NCI-H2196 (cell line): ENCODE measurements at regions not wholly inside any gene's neighbourhood (a gene's known extent, or its start where the extent isn't known, plus 50 kb on each side); places are given as distances from the start of the nearest gene placed in this dataset.

ENCODE experiments used
- DNase-seq: peaks from one replicate; lab custom pipeline; 2025; ENCODE audit not compliant: unreplicated experiment; lab: John Stamatoyannopoulos, UW

DNA sequence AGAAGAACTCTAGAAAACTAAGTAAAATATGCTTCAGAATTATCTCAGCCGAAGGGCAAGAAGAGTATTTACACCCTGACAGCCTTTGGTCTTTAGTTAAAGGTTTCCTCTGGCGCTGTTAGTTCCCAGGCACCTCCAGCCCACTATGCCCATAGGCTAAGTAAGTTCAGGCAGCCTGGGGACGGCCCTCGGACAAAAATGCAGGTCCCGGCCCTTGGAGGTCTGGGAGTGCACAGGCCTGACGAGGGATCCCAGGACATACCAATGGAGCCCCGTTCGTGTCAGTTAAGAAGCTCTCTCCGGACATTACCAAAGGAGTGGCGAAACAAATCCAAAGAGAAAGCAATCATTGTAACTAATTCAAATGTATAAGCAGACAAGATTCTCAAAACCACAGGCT lies 311.8 kb downstream of the CD83 start:
- no peak for DNase-seq

DNA sequence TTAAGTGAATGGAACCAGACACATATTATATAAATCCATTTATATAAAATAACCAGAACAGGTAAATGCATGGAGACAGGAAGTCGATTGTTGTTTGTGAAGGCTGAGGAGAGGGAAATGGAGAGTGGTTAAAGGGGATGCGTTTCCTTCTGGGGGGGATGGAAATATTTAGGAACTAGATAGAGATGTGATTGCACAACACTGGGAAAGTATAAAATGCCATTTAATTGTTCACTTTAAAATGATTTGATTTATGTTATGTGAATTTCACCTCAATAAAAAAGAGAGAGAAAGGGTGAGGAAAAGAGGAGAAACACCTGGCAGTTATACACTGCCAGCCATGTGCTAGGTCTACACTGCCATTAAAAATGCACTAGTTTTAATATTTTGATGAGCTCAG lies 312.6 kb downstream of the CD83 start:
- no peak for DNase-seq

DNA sequence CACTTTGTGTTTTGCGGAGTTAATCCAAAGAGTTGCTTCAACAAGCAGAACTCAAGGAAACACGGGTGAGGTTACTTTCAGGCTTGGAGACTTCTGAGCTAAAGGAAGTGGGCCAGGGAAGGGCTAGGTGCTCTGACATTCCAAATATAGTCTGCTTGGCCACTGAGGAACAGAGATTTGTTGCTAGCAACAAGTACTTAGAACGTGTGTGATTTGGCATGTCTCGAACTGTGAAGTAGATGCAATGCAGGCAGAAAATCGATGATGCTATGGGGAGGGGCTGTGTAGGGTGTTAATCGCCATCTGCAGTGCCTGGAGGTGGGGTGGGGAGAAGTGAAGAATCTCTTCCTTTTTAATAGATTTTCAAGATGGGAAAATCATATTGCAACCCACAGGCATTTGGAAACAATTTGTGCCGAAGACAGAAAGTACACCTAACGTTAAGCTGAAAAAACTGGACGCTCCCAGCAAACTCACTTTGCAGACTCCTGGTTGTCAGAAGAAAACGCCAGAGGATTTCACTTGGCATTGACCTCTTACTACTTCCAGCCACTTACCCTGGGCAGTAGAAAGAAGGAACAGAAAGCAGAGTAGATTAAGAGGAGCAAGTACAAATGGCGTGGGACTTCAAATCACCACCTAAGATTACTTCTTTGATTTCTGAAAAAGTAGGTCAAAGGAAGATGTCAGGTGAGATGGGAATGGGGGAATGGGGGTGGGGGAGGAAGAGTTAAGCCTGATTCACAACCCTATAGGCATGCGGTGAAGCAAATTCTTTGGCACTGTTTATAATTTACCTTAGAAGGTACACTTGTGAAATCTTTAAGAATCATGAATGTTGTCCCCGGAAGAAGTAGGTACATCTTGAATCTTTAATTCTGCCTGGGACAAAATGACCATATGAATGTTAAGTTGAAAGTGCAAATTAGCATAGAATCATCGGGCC lies 314.1 kb downstream of the CD83 start:
- no peak for DNase-seq

DNA sequence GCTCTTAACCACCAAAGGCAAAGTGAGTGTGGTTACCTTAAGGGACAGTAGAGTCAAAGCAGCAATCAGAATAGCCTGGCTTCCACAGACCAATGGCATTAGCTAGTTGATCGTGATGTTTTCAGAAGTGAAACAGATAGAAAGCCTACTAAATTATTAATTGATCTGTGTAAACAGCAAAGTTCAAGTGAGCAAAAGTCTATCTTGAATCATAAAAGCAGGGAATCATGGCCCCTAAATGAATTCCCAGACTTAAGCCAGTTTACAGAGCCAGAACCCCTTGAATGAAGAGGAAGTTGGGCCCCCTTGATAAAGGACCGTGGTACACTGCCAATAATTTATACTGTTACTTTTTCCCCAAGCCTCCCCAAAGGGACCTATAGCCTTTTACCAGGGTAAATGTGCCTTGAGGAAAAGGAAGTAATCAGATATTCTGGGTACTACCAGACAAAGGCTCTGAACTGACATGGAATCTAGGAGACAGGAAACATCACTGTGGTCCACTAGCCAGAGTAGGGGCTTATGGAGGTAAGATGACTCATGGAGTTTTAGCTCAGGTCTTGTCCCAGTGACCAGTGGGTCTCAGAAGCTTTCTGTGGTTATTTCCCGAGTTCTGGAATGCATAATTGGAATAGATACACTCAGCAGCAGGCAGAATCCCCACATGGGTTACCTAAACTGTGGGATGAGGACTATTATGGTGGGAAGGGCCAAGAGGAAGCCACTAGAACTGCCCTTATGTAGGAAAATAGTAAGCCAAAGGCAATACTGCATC lies 317.5 kb downstream of the CD83 start:
- no peak for DNase-seq

DNA sequence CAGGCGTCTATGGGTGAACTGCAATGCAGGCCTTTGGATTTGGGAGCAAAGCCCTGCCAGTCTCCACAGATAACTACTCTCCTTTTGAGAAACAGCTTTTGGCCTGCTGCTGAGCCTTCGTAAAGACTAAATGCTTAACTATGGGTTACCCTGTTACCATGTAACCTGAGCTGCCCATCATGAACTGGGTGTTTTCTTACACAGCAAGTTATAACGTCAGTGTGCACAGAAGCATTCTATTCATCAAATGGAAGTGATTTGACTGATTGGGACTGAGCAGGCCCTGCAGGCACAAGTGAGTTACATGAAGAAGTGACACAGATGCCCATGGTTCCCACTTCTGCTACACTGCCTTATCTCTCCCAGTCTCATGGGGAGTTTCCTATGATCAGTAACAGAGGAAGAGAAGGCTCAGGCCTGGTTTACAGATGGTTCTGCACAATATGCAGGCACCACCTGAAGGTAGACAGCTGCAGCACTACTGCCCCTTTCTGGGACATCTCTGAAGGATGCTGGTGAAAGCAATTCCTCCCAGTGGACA lies 319.1 kb downstream of the CD83 start:
- DNase-seq: no peak

DNA sequence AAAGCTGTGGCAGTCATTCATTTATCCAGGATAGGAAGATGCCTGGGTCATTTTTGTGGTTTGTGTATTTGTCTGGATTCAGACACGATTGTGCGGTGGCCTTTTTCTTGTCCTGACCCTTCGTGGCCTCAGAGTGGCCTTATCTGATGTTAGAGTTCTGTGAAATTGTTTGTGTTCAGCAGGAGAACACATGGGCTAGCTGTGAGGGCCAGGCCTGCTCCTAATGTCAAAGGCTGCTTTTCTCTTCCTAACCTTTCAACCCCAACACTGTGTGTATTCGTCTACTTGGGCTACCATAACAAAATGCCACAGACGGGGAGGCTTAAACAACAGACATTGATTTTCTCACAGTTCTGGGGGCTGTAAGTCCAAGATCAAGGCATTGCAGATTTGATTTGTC lies 321.8 kb downstream of the CD83 start:
- DNase-seq: no peak

DNA sequence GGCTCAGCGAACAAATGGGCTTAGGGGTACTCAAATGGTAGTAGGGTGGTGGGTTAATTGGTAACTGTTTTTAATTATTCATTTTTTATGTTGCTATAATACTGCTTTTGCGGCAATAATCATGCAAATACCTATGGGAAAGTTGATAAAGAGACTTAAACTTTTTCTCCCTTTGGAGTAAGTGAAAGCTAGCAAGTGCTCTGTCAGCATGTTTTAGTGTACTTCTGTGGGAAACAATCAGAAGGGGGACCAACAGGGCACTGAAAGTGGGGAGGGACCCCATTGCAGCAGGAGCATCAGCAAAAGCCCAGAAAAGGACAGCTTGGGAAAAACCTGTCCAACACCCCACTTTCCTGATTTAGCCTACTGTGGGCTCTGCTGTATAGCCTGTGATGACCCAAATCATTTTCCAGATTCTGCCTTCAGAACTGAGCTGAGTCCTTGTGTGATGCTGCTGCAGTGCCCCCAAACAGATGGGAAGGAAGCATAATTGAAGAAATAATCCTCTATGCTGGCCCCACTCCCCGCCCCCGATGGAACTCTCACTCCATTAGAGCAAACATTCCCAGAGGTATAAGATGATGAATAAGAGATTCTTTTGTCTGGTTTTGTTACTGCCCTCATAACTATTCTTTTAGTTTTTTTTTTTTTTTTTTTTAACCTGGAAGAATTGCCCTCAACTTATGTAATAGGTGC lies 322.8 kb downstream of the CD83 start:
- no peak for DNase-seq

DNA sequence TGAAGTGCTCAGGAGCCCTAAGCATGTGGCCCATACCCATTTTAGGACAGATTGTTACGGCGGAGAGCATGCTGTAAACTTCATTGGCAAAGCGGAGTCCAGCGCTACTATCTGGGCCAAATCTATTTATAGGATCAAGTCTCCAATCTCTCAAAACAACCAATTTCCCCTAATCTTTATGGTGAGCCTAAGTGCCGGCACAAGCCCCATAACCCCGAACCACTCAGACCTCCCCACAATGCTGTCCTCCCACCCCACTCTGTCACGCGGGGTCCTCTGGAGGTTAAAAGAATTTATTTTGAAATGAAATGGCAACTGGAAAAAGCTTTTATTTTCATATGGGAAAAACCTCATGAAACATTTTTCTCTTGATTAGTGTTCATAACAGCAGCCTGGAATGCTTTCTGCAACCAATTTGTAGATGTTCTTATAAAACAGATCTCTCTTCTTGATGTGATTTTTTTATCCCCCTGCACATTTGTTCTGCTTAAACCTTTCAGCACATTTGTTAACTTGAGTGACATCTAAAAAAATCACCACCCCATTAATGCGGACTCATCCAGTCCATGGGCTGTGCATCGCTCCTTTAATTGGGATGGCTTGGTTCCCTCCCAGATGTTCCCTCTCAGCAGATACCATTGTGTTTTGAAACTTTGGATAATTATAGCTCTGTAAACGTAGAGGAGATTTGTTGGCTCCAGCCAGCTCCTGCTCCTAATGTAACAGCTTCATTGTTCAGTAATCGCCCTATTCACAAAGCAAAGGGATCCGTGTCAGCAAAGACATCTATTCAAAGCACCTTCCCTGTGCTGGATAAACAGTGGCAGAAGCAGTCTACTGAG lies 323.6 kb downstream of the CD83 start:
- DNase-seq: no peak

DNA sequence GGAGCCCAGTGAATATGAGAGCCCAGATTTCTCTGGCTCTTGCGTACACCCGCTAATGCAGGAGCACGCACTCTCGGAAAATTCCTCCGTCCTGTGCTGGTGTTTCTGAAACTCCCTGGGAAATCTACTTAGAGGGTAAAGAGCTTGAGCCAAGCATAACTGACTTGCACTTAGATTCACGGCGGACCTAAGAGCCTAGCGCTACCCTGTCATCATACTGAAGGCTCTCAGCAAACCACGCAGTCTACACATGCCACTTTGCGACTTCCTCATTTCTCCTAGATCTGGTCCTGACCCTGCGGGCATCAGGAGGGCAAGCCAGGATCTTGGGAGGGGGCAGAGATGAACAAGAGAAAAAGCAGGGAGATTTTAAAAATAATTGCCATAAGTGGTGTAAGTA lies 324.7 kb downstream of the CD83 start:
- no peak for DNase-seq

DNA sequence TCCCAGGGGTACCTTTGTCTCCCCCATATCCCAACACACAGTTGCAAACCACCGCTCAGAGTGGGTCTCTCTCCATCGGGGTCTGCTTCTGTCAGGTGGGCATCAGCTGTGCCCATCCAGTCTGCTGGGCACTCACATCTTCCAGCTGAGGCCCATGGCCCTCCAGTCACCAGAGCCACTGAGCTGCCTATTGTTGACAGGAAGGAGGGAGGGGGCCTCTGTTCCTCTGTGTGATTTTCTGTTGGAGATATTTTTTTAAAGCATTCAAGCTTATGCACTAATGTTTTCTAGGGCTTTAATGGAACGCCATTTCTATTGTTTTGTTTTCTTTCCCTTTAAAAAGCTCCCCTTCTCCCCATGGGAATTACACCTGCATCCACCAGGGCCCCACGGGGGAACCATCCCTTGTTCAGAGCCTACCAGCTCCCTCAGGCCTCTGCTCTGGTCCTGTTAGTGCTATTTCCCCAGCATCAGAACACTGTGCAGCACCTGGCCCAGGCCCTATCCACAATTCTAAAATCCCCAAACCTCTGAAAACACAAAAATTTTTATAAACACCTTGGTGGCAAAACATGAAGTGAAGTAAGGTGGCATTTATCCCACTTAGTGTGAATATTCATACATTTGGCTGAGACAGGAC lies 326.2 kb downstream of the CD83 start:
- DNase-seq: no peak

DNA sequence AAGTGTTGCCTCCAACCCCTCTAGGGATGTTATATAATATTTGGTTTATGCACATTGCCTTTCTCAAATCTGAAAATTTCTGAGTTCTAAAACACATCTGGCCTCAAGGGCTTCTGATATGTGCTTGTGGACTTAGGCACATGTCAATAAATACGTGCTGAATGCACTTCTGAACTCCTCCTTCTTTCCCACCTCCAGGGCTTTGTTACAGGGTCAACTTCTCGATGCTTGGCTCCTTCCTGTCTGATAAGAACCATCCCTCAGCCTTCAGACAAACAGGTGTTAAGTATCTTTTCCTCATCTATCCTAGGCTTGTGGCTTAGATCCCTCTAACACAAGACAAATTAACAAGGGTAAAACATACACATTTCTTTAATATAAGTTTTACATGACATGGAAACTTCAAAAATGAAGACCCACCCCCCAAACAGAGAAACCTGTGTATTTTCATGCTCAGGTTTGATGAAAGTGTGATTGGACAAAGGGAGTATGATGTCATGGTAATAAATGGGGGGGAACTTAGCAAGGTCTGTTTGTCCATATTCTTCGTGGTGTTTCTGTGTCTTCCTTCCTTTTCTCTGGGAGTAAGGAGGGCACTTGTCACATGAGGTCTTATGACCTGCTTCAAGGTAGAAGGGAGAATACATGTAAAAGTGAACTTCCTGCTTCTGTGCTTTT lies 326.9 kb downstream of the CD83 start:
- DNase-seq: no peak

DNA sequence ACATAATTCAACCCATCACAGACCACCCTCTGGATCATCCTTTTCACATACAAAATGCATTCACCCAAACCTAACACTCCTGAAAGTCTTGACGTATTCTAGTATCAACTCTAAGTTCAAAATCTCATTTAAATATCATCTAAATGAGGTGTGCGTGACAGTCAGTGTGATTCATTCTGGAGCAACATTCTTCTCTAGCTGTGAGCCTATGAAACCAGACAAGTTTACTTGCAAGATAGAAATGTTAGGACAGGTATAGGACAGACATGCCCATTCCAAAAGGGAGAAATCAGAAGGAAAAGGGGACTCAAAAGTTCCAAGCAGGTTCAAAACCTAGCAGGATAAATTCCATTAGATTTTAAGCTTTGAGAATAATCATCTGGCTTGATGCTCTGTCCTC lies 329.7 kb downstream of the CD83 start:
- DNase-seq: no peak

DNA sequence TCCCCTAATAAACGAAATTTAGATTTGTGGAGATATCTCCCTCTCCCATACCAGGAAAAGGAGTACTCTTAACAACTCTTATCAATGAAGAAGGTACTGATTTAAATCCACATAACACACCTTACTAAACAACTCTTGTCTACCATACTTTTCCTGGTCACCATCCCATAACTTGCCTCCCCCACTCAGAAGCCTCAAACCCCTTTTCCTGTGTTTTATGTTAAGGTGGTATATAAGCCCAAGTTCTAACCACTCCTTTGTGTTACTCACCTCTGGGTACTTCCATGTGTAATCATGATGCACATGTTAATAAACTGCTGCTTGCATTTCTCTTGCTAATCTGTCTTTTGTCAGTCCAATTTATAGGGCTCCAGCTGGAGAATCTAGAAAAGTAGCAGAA lies 330.7 kb downstream of the CD83 start:
- no peak for DNase-seq

DNA sequence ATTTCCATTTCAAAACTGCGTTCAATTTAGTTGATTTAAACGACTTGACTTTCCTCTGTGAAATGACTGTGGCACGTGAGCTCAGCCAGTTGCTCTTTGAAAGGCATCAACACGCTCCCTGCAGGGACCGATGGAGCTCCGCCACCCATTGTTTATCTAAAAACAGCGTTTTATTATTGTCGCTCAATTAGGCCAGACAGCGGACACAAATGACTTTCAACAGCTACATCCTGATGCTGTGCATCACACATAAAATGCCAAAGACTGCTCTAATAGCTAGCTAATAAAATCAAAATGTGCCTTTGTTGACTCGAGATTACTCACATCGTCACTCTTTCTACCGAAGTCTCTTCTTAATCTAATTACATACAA lies 332.5 kb downstream of the CD83 start:
- no peak for DNase-seq

DNA sequence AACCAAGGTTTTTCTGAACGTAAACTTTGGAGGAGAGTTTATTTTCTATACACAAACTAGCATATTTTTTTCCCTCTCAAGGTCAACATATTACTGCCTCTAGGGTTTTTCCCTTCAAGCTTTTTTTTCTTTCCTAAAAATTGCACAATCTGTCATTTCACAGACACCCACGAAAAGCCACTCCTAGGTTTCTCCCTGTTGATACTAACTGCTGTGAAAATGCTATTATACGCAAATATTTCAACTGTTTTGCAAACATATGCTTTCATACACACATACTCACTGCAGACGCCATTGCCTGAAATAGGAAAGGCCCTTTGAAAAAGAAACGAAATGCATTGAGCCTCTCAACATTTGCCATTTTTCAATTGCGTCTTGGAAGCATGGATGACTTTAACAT lies 333.0 kb downstream of the CD83 start:
- no peak for DNase-seq

DNA sequence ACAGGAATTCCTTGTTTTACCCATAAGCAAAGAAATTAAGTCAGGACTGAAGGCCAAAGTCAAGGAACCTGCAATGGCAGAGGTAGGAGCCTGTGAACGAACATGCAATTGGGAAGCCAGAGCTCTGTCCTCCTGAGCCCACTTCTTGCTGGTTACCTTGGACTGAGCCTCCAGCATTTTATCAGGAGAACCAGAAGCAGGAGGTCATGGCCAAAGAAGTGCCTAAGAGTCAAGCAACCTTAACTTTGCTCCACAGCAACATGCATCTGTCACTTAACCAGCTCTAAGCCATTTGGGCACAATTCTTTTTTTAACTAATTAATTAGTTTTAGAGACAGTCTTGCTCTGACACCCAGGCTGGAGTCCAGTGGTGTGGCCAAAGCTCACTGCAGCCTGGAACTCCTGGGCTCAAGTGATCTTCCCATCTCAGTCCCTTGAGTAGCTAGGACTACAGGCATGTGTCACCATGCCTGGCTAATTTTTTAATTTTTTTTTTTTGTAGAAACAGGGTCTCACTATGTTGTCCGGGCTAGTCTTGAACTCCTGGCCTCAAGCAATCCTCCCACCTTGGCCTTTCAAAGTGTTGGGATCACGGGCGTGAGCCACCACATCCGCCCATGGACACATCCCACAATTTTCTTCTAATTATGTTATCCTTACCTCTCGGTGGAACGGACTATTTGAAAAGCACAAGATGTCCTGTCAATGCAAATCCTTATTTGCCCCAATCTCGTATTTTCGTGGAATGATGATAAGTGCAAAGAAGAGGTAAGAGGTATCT lies 334.2 kb downstream of the CD83 start:
- no peak for DNase-seq

DNA sequence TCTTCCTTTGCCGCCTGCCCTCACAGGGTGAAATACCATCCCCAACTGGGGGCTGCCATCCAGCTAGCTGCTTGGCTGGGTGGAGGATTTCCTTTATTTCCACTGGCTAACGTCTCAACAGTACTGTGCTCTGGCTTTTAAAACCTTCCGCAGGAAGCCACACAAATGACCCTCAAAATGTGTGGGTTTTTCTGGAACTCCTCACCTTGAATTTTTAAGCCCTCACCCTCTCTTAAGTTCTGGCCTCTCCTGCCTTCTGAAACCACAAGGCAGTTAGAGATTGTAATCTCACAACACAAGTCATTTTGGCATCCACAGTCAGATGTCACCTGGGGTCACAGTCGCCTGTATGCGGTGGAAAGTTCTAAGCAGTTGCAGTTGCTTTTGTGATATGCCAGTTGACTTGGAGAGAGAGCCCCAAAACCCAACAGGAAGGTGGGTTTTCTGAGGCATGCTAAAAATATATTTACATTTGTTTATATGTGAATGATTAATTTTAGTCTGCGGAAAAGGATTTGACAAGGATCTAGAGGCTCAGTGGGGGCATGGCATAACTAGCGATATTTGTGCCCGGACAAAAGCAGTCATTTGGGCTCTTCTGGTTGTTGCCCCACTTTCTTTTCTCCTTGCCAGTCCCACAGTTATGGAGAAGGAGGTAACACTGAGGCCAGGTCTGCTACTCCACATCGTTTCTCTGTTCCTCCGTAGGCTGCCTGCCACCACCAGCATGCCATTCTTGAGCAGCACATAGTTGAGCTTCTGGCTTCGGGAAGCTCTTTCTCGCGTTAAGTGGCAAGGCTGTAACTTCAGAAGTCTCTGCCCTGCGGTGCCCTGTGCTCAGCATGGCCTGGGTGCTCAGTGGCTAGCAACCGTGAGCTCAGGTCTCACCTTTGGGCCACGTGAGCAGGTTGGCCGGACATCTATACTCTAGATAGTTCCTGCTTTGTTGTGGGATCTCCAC lies 335.3 kb downstream of the CD83 start:
- no peak for DNase-seq
